A549 (cell line): ENCODE measurements at regions not wholly inside any gene's neighbourhood (a gene's known extent, or its start where the extent isn't known, plus 50 kb on each side); places are given as distances from the start of the nearest gene placed in this dataset.

Experiments used
- ATAC-seq, 2 experiments: fragments of 200-7000 bp in 1 of 2; fragments of >200 bp in 1 of 2; cut with Nextera tagmentation in 1 of 2; cut with Tn5 transposase in 1 of 2; 3 replicates each; pipeline versions ENCODE4 v1.8.0 to v1.9.1; 2018 to 2020; ENCODE audit warnings: mild to moderate bottlenecking in 1 of 2, moderate library complexity in 1 of 2
- CTCF ChIA-PET: fragments of 300-600 bp; sonication (Branson Sonifier 250); formaldehyde crosslinking; extraction: SDS; loops from one replicate; lab custom pipeline; 2021; ENCODE audit warnings: antibody characterized with exemption, inconsistent platforms; lab: Yijun Ruan, JAX
- POLR2A ChIA-PET: fragments of 350-600 bp; formaldehyde crosslinking; extraction: SDS; loops from one replicate; lab custom pipeline; 2021; ENCODE audit warnings: antibody characterized with exemption, inconsistent platforms; lab: Yijun Ruan, JAX
- DNase-seq, 2 experiments: peaks; one replicate each; pipeline versions ENCODE4 v3.0.0 to v3.0.0-alpha.2; 2011 to 2016; ENCODE audit warnings: low read depth in 1 of 2, low spot score in 1 of 2
- FAIRE-seq: peaks from 2 replicates; lab custom pipeline; 2011; peaks lifted over from hg19 to GRCh38; lab: Jason Lieb, UNC
- H3K27ac ChIP-seq, 2 experiments: fragments of >200 bp; sonication (Bioruptor Twin); formaldehyde crosslinking; 3 replicates each; pipeline ENCODE4 v1.5.1; 2016 to 2017
- H3K4me1 ChIP-seq: fragments of >200 bp; sonication (Bioruptor Twin); formaldehyde crosslinking; 3 replicates; pipeline ENCODE4 v1.6.1; 2016
- H3K4me2 ChIP-seq: fragments of >200 bp; sonication (Bioruptor Twin); formaldehyde crosslinking; 3 replicates; pipeline ENCODE4 v1.6.1; 2016
- H3K4me3 ChIP-seq: fragments of >200 bp; sonication (Bioruptor Twin); formaldehyde crosslinking; 3 replicates; pipeline ENCODE4 v1.5.1; 2016
- H3K9me3 ChIP-seq: fragments of >200 bp; sonication (Bioruptor Twin); formaldehyde crosslinking; 3 replicates; pipeline ENCODE4 v1.6.1; 2016
- CEBPB ChIP-seq, 2 experiments: fragments of >200 bp in 1 of 2; sonication (Bioruptor Twin) in 1 of 2; formaldehyde crosslinking in 1 of 2; IDR thresholded peaks; 2 replicates each; pipeline ENCODE4 v1.6.1; 2012 to 2016
- EHMT2 ChIP-seq: fragments of 200-600 bp; sonication (generic); IDR thresholded peaks from 2 replicates; pipeline ENCODE4 v1.6.1; 2016; ENCODE audit warnings: antibody characterized with exemption, low read depth, mild to moderate bottlenecking, moderate library complexity
- ESRRA ChIP-seq: fragments of 150-350 bp; IDR thresholded peaks from 2 replicates; pipeline ENCODE4 v1.6.1; 2014; ENCODE audit warnings: mild to moderate bottlenecking, low read length, borderline replicate concordance
- GATA3 ChIP-seq: IDR thresholded peaks from 2 replicates; pipeline ENCODE4 v1.6.1; 2012; ENCODE audit warnings: borderline replicate concordance
- HDAC2 ChIP-seq: fragments of 200-600 bp; sonication (generic); IDR thresholded peaks from 2 replicates; pipeline ENCODE4 v1.6.1; 2016
- HEYL ChIP-seq: fragments of 250-450 bp; sonication (Bioruptor Pico); IDR thresholded peaks from 2 replicates; pipeline ENCODE4 v1.8.0; 2021; ENCODE audit warnings: mild to moderate bottlenecking, moderate library complexity
- HOXA7 ChIP-seq: fragments of 250-450 bp; sonication (Bioruptor Pico); IDR thresholded peaks from 2 replicates; pipeline ENCODE4 v1.5.0; 2020; ENCODE audit warnings: mild to moderate bottlenecking, moderate library complexity
- HOXB13 ChIP-seq: fragments of 250-450 bp; sonication (Bioruptor Pico); IDR thresholded peaks from 2 replicates; pipeline ENCODE4 v1.5.0; 2020; ENCODE audit warnings: low read depth, mild to moderate bottlenecking, moderate library complexity
- KDM5A ChIP-seq: fragments of 200-600 bp; sonication (generic); IDR thresholded peaks from 2 replicates; pipeline ENCODE4 v1.6.1; 2016; ENCODE audit warnings: antibody characterized with exemption, mild to moderate bottlenecking
- MAFK ChIP-seq: fragments of 450-650 bp; IDR thresholded peaks from 2 replicates; pipeline ENCODE4 v1.6.1; 2014; ENCODE audit not compliant: partially characterized antibody
- MAZ ChIP-seq: fragments of 150-350 bp; IDR thresholded peaks from 2 replicates; pipeline ENCODE4 v1.6.1; 2014; ENCODE audit warnings: antibody characterized with exemption, low read depth, low read length, borderline replicate concordance
- MYC ChIP-seq: IDR thresholded peaks from 2 replicates; pipeline ENCODE4 v1.6.1; 2012; ENCODE audit warnings: mild to moderate bottlenecking, inconsistent platforms, low read length, improper control_type of control experiment, borderline replicate concordance
- NR3C1 ChIP-seq: fragments of >200 bp; sonication (Bioruptor Twin); formaldehyde crosslinking; IDR thresholded peaks from 3 replicates; pipeline ENCODE4 v1.6.1; 2017
- POLR2A ChIP-seq: IDR thresholded peaks from 2 replicates; pipeline ENCODE4 v1.6.1; 2012; ENCODE audit warnings: mild to moderate bottlenecking, low read length
- RCOR1 ChIP-seq: fragments of 150-350 bp; IDR thresholded peaks from 2 replicates; pipeline ENCODE4 v1.6.1; 2014; ENCODE audit warnings: antibody characterized with exemption, low read length, low read depth
- RFX5 ChIP-seq: fragments of 450-650 bp; IDR thresholded peaks from 2 replicates; pipeline ENCODE4 v1.7.1; 2014; ENCODE audit warnings: antibody characterized with exemption, mild to moderate bottlenecking, moderate library complexity
- RNF2 ChIP-seq: fragments of 200-600 bp; sonication (generic); IDR thresholded peaks from 2 replicates; pipeline ENCODE4 v1.6.1; 2016; ENCODE audit warnings: low read depth, mild to moderate bottlenecking, antibody characterized with exemption, moderate library complexity, borderline replicate concordance
- SMC3 ChIP-seq: fragments of >200 bp; sonication (Bioruptor Twin); formaldehyde crosslinking; IDR thresholded peaks from 3 replicates; pipeline ENCODE4 v1.6.1; 2018; ENCODE audit warnings: inconsistent platforms
- SREBF2 ChIP-seq: fragments of 450-650 bp; IDR thresholded peaks from 2 replicates; pipeline ENCODE4 v1.6.1; 2014; ENCODE audit warnings: mild to moderate bottlenecking, moderate library complexity
- TFCP2L1 ChIP-seq: fragments of 250-450 bp; sonication (Bioruptor Pico); IDR thresholded peaks from 2 replicates; pipeline ENCODE4 v1.5.0; 2021; ENCODE audit warnings: mild to moderate bottlenecking
- WGBS: methylation state at CpG from one replicate; pipeline ENCODE4 v1.1.6; 2017; ENCODE audit errors: missing lambda C conversion rate; 5-methylcytosine and 5-hydroxymethylcytosine counted together
- TF ChIP-seq, protein P1 (sequence below): IDR thresholded peaks from 2 replicates; pipeline ENCODE4 v1.6.1; 2012
- TF ChIP-seq, protein P2 (sequence below): fragments of >200 bp; sonication (Bioruptor Twin); formaldehyde crosslinking; IDR thresholded peaks from 2 replicates; pipeline ENCODE4 v1.6.1; 2016
- TF ChIP-seq, protein P3 (sequence below): fragments of 150-350 bp; IDR thresholded peaks from 2 replicates; pipeline ENCODE4 v1.6.1; 2014; ENCODE audit warnings: low read depth, mild to moderate bottlenecking, low read length
- TF ChIP-seq, protein P4 (sequence below): fragments of >200 bp; sonication (Bioruptor Twin); formaldehyde crosslinking; IDR thresholded peaks from 3 replicates; pipeline ENCODE4 v1.5.1; 2016

DNA sequence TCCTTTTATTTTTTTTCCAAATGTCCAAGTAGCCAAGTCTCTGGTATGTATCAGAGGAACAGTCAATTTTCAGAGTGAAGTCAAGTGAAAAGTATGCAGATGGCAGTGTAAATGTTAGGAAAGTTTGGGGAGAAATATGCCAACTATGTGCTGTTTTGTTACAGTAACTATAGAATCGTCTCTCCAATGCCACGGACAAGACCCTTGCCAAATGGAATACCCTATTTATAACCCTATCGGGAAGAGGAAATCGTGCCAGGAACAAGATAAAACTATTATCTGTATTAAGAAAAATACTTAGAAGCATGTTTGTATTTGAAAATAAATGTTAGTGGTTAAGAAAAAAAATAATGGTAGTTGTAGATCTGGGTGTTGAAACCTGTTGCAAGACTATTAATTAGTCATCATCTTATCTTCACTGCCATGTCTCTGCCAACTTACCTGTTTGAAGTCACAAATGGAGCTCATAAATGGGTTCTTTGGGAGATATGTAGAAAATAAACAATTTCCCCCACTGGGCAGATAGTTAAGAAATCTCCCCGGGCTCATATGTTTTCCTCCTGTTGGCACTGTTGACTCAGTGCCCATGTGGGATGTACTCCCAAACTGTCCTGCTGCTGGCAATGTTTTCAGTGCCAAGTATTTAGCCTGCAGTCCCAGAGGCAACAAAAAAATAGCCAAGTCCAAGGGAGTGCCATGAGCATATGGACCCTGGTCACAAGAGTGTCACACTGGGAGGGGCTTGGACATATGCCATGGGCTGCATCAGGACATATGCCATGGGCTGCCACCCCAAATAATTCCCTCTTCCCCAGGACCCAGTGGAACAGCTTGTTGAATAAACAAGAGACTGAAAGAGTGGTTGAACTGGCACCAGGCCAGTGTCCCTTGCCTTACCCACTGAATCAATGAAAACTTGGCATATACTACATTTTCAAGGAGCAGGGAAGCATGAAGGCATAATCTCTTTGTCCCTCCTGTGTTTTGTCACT, 366.9 kb downstream of the OSR1 start (continued):
- TF ChIP-seq, protein P1, sequence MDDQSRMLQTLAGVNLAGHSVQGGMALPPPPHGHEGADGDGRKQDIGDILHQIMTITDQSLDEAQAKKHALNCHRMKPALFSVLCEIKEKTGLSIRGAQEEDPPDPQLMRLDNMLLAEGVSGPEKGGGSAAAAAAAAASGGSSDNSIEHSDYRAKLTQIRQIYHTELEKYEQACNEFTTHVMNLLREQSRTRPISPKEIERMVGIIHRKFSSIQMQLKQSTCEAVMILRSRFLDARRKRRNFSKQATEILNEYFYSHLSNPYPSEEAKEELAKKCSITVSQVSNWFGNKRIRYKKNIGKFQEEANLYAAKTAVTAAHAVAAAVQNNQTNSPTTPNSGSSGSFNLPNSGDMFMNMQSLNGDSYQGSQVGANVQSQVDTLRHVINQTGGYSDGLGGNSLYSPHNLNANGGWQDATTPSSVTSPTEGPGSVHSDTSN, result peak; percentile 39; the same call in 1 of the 2 replicates
- TF ChIP-seq POLR2A (no peak), NR3C1 (no peak), GATA3 (peak; percentile 96), MYC (peak; percentile 45; the same call in 1 of the 2 replicates)
- TF ChIP-seq, protein P2, sequence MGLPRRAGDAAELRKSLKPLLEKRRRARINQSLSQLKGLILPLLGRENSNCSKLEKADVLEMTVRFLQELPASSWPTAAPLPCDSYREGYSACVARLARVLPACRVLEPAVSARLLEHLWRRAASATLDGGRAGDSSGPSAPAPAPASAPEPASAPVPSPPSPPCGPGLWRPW, result peak; percentile 92
- TF ChIP-seq, all 56 proteins: peak for 13

DNA sequence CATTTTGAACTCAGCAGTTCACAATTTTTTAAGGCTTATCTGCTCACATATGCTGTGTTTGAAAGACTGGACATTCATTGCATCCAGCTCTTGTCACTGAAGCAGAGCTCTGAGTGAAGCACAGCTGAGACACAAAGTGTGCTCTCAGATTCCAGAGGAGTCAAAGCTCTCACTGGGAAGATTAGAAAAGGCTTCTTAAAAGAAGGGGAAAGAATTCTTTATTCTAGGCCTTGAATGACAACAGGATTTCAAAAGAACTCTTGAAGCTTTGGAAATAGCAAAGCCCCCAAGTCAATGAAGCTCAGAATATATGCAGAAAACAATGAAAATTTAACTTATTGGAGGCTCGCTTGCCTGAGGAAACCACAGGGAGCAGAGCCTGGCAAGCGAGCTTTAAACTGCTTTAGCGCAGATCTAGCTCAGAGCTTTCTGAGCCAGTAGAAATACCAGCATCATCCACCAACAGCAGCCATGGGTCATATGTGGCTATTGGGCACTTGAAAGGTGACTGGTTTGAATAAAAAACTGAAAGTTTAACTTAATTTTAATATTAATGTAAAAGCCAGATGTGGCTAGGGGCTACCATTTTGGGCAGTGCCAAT, 369.7 kb downstream of the OSR1 start:
- Histone ChIP-seq H3K4me3 (no peak overlapping the region), H3K4me2 (peak overlapping the region; percentile 59; the same call in 2 of the 3 replicates), H3K27ac (peak overlapping the region; percentile 56 to 79; a peak in 5 of 6 replicates), H3K4me1 (peaks cover 52% of the 10 kb centered on the region), H3K9me3 (no peaks in the 10 kb centered on the region)
- no peak for TF ChIP-seq NR3C1
- TF ChIP-seq KDM5A, result no peak
- no peak for TF ChIP-seq HDAC2
- no peak for TF ChIP-seq HOXB13 (CRISPR knock-in tag)
- TF ChIP-seq, protein P3, sequence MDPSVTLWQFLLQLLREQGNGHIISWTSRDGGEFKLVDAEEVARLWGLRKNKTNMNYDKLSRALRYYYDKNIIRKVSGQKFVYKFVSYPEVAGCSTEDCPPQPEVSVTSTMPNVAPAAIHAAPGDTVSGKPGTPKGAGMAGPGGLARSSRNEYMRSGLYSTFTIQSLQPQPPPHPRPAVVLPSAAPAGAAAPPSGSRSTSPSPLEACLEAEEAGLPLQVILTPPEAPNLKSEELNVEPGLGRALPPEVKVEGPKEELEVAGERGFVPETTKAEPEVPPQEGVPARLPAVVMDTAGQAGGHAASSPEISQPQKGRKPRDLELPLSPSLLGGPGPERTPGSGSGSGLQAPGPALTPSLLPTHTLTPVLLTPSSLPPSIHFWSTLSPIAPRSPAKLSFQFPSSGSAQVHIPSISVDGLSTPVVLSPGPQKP, result no peak
- no peak for TF ChIP-seq HOXA7 (CRISPR knock-in tag)
- TF ChIP-seq, protein P4, sequence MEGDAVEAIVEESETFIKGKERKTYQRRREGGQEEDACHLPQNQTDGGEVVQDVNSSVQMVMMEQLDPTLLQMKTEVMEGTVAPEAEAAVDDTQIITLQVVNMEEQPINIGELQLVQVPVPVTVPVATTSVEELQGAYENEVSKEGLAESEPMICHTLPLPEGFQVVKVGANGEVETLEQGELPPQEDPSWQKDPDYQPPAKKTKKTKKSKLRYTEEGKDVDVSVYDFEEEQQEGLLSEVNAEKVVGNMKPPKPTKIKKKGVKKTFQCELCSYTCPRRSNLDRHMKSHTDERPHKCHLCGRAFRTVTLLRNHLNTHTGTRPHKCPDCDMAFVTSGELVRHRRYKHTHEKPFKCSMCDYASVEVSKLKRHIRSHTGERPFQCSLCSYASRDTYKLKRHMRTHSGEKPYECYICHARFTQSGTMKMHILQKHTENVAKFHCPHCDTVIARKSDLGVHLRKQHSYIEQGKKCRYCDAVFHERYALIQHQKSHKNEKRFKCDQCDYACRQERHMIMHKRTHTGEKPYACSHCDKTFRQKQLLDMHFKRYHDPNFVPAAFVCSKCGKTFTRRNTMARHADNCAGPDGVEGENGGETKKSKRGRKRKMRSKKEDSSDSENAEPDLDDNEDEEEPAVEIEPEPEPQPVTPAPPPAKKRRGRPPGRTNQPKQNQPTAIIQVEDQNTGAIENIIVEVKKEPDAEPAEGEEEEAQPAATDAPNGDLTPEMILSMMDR, result no peak
- TF ChIP-seq SREBF2, result no peak
- TF ChIP-seq MAZ, result no peak
- no peak for TF ChIP-seq HEYL
- TF ChIP-seq RCOR1, result no peak
- TF ChIP-seq MAFK, result no peak
- no peak for TF ChIP-seq POLR2A
- no peak for TF ChIP-seq SMC3
- TF ChIP-seq EHMT2, result no peak
- no peak for TF ChIP-seq CEBPB (IDR thresholded peaks at IDR 0.05)
- TF ChIP-seq ESRRA, result no peak
- TF ChIP-seq RFX5, result no peak
- no peak for TF ChIP-seq TFCP2L1
- no peak for TF ChIP-seq RNF2
- no peak for DNase-seq
- ChIA-PET POLR2A (interaction anchor here (0.6 to 1.6 kb wide), 3 partner anchors 152 to 359 kb away, joined by 5 to 6 read pairs (median 5); no protein-coding TSS in a partner anchor), CTCF (interaction anchor here (1.3 to 4.0 kb wide), 5 partner anchors 47 to 874 kb away, joined by 3 to 17 read pairs (median 4); partner anchors contain the start of gene OSR1)
- 94% methylated on average over 3 of the region's 3 CpGs for WGBS
- no peak for FAIRE-seq
- ATAC-seq, result no peak
